GM12891 (cell line): ENCODE measurements at regions not wholly inside any gene's neighbourhood (a gene's known extent, or its start where the extent isn't known, plus 50 kb on each side); places are given as distances from the start of the nearest gene placed in this dataset.
"Not testable (repeated sequence)": the region's sequence is repeated elsewhere in the genome, so short reads cannot be mapped to it uniquely, and the experiment has no call there.

Experiments
- DNase-seq: peaks from one replicate; pipeline ENCODE4 v3.0.0; 2011; ENCODE audit warnings: low spot score; ENCODE audit not compliant: insufficient read length
- FAIRE-seq: peaks from 2 replicates; lab custom pipeline; 2011; peaks lifted over from hg19 to GRCh38; lab: Jason Lieb, UNC
- PAX5 ChIP-seq: IDR thresholded peaks from 2 replicates; pipeline ENCODE4 v1.6.1; 2011; ENCODE audit warnings: low read length, moderate library complexity, mild to moderate bottlenecking; ENCODE audit not compliant: insufficient read depth, severe bottlenecking
- POLR2A ChIP-seq: IDR thresholded peaks from 2 replicates; pipeline ENCODE4 v1.6.1; 2011; ENCODE audit warnings: low read depth, low read length, control low read depth
- POLR2AphosphoS5 ChIP-seq: IDR thresholded peaks from 2 replicates; pipeline ENCODE4 v1.6.1; 2011; ENCODE audit warnings: low read depth, low read length, control low read depth
- POU2F2 ChIP-seq: IDR thresholded peaks from 2 replicates; pipeline ENCODE4 v1.6.1; 2011; ENCODE audit warnings: low read depth, mild to moderate bottlenecking, control low read depth, low read length, moderate library complexity
- SPI1 ChIP-seq: IDR thresholded peaks from 2 replicates; pipeline ENCODE4 v1.6.1; 2011; ENCODE audit warnings: low read depth, low read length, control low read depth
- TAF1 ChIP-seq: IDR thresholded peaks from 2 replicates; pipeline ENCODE4 v1.6.1; 2011; ENCODE audit warnings: low read depth, low read length, control low read depth

DNA sequence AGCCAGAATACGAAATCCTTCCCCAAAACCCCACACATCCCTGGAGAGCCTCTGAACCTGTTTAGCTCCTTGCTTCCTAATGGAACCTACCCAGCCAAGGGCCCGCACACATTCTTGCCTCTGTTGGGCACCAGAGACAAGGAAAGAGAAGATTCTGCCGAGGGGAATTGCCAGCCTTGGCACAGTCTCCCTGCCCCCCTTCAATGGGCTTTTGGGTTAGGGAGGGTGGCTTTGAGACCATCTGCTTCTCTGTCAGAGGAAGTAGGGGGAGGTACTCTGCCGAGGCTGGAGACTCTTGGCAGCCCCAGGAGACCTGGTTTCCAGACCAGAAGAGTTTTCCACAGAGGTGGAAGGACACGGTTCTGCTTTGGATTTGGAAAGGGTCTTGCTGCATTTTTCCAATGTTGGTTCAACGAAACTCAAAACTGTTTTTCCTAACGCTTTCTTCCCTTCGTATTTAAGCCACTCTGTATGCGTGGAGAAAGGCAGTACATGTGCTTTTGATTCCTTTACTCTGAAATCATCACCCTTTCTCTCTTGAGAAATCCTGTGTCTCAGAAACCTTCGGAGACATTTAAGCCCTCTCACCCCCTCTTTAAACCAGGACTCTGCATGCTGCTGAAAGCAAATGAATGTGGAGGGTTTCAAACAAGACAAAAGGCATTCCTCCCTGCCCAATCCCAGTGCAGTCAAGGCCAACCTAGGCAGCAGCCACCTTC lies 78.8 kb upstream of the PRR23C start:
- TF ChIP-seq SPI1: no peak
- no peak for TF ChIP-seq POLR2AphosphoS5
- TF ChIP-seq PAX5: no peak
- TF ChIP-seq POU2F2: no peak
- no peak for TF ChIP-seq POLR2A
- no peak for TF ChIP-seq TAF1
- FAIRE-seq (no peak), DNase-seq (no peak)

DNA sequence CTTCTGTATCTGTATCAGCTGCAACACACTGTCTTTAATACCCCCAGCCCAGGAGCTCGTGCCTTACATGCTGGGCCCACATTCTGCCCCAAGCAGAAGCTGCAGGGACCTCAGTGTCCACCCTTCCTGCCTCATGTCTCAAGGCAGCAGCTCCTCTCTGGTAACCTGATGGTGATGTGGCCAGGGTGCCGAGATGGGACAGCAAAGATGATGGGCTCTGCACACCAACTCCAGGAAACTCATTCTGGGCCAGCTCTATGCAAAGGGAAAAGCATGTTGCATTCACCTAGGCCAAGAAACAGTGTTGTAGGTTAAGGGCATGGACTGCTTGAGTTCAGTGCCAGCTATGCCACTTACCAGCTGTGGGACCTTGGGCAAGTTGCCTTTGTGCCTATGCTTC lies 79.5 kb upstream of the PRR23C start:
- no peak for TF ChIP-seq TAF1
- TF ChIP-seq PAX5: no peak
- no peak for TF ChIP-seq POLR2AphosphoS5
- TF ChIP-seq POU2F2: no peak
- no peak for DNase-seq
- no peak for FAIRE-seq

DNA sequence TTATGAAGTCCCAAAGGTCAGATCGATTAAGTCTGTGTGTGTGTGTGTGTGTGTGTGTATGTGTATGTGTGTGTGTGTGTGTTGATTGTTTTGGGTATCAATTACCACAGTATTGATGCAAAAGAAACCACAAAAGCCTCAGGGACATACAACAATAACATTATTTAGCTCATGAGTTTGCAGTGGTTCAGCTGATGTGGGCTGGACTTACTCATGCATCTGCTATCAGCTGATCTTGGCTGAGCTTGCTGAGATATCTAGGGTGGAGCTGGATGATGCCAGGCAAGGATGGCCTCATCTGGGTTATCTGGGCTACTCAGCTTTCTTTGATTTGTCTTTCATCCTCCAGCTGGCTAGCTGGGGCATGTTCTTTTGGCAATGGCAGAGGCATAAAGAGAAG lies 82.4 kb upstream of the PRR23C start:
- TF ChIP-seq PAX5 (no peak), POU2F2 (no peak), TAF1 (no peak), POLR2AphosphoS5 (no peak), SPI1 (no peak), POLR2A (no peak)

DNA sequence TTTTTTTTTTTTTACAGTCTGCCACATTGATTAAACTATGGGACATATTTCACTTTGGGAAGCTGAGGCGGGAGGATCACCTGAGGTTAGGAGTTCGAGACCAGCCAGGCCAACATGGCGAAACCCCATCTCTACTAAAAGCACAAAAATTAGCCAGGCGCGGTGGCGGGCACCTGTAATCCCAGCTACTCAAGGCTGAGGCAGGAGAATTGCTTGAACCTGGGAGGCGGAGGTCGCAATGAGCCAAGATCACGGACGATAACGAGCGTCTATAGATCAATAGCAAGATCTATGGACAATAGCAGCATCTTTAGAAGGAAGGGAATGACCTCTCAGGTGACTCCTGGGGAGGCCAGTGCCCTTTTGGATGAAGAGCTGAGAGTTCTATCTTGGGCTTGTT lies 82.9 kb upstream of the PRR23C start:
- not testable (repeated sequence) for FAIRE-seq, DNase-seq

More for the DNA sequence above, 82.4 kb upstream of the PRR23C start:
- DNase-seq: no peak
- no peak for FAIRE-seq

DNA sequence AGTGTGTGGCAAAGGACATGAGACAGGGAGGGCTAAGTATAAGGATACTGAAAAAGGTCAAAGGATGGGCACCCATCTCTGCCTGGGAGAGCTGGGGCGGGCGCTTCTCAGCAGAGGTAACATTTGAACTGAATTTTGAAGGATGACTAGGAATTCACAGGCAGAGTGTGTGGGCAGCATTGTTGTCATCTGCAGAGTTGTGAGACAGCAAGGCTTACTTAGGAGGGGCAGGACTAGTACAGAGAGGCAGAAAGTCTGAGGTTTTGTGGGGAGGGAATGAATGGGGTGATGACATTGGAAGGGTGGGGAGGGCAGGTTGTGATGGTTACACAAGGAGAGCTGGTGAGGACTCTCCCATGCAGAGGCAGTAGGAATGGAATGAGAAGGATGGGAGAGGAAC lies 84.1 kb upstream of the PRR23C start:
- TF ChIP-seq SPI1 (no peak), TAF1 (no peak), POLR2A (no peak), POLR2AphosphoS5 (no peak), POU2F2 (no peak), PAX5 (no peak)
- no peak for DNase-seq
- FAIRE-seq: no peak

DNA sequence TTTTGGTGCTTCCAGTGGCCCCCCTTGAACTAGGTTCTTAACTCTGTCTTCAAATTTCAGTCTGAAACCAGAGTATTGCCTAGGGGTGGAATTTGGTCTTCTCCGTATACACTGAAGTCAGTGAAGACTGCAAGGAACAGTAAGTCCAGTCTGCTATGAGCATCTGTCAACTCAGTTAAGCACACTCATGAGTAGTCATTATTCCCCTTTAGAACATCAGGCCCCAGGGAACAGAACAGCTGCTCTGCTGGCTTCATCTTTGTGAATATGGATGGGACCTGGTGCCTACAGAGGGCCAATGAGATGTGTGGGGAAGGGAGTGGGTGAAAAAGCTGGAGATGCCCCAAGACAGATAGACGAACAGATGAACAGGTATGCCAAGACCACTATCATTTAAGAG lies 85.2 kb upstream of the PRR23C start:
- TF ChIP-seq PAX5 (no peak), POLR2AphosphoS5 (no peak)
- no peak for FAIRE-seq
- no peak for DNase-seq

DNA sequence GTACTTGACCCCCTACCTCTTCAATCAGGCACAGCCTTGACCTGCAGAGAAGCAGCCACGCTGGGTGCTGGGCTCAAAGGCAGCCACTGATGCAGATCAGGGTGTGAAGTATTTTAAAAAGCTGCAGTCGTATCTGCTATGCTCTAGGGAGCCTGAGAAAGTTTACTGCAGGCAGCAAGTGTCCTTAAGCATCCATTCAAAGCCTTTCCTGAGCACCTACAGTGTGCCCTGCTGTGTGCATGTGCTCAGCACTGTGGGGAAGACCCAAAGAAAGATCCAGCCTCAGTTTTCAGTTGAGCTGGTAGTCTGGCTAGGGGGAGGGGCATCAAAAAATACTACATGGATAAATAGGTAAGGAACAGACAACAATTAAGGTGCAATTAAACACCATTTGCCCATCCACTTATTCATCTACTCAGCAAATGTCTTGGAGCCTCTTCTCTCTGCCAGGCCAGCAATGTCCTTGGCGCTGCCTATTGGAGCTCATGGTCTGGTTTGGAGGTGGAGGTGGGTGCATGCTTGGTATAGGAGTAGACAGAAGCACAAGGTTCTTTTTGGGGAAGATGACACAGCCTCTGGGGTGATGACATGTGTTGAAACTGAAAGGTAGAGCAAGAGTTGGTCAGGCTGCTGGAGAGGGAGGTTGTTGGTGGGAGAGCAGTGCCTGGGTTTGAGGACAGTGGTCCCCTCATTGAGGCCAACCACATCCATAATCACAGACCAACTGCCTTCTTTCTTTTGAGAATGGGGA lies 85.9 kb upstream of the PRR23C start:
- DNase-seq (no peak), FAIRE-seq (no peak)
- TF ChIP-seq POLR2A: no peak
- TF ChIP-seq SPI1: no peak
- no peak for TF ChIP-seq POU2F2
- no peak for TF ChIP-seq PAX5
- TF ChIP-seq TAF1: no peak
- TF ChIP-seq POLR2AphosphoS5: no peak

DNA sequence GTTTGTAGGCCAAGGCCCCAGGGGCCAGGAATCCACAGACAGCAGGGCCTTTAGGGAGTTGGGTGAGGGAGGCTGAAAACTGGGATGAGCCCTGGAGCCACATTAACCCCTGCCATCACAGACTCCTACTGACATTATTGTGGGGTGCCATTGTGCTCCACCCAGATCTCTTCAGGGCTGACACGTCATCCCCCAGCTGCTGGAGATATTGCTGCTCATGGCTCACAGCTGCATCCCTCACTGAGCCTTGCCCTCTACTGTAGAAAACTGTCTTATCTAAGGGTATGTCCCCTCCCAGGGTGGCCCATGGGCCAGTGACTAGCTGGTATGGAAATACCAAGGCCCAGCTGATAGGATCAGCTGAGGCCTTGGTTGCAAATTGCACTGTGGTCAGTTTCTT lies 87.3 kb upstream of the PRR23C start:
- no peak for FAIRE-seq
- DNase-seq: no peak
- TF ChIP-seq SPI1 (no peak), POLR2A (no peak), TAF1 (no peak), POLR2AphosphoS5 (no peak), PAX5 (no peak), POU2F2 (no peak)

DNA sequence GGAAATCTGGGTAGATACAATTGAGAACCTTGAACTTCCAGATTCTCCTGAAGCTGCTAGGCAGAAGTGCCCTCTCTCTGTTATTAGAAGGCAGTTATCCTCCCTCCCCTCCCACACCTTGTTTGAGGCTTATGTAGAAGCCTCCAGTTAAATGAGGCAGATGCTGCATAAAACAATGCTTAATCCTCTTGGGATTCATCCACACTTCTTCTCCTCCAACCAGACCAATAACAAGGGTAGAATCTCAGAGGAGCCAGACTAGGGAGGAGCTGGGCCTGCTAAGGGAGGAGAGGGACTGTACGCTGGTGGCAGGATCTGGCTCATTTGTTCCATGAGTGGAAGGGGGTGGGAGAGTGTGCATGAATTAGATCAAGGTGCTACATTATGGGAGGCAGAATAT lies 88.3 kb upstream of the PRR23C start:
- no peak for FAIRE-seq

DNA sequence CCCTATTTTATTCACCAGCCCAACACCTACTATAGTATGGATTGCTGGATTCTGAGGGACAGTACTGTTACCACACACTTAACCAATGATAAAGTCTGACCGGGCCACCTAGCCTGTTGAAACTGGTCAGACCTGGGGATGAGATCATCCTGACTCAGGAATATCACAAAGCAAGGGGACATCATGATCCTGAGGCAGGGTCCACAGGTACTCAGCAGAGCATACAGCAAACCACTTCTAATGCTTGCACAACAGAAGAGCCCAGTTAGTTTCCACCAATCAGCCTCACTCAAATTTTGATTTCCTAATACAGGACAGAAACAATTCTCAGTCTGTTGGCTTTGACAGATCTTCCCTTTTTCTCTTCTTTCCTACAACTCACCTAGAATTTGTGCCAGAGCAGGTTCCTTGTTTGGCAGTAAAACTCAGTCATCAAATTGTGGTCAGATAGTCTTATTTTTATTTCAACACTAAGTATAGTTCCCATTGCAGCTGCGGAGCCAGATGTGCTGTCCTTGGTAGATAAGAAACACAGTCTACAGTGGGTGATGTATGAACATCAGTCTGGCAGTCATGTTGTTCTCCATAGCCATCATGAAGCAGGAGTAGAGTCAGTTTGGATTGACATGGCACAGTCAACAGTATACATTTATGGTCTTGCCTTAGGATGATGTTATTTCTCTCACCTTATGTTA lies 90.1 kb upstream of the PRR23C start:
- TF ChIP-seq SPI1 (no peak), POLR2AphosphoS5 (no peak), PAX5 (no peak), POLR2A (no peak), POU2F2 (no peak), TAF1 (no peak)
- DNase-seq: no peak
- FAIRE-seq: no peak

More for the DNA sequence above, 88.3 kb upstream of the PRR23C start:
- no peak for TF ChIP-seq PAX5
- TF ChIP-seq POLR2AphosphoS5: no peak
- no peak for TF ChIP-seq TAF1
- TF ChIP-seq POLR2A: no peak
- TF ChIP-seq SPI1: no peak
- TF ChIP-seq POU2F2: no peak
- DNase-seq: no peak
